GM21447 (cell line): ENCODE measurements at regions not wholly inside any gene's neighbourhood (a gene's known extent, or its start where the extent isn't known, plus 50 kb on each side); places are given as distances from the start of the nearest gene placed in this dataset.

Experiments used
- ATAC-seq: cut with Tn5 transposase; IDR thresholded peaks from one replicate; pipeline ENCODE4 v1.9.1; 2021; ENCODE audit not compliant: unreplicated experiment

DNA sequence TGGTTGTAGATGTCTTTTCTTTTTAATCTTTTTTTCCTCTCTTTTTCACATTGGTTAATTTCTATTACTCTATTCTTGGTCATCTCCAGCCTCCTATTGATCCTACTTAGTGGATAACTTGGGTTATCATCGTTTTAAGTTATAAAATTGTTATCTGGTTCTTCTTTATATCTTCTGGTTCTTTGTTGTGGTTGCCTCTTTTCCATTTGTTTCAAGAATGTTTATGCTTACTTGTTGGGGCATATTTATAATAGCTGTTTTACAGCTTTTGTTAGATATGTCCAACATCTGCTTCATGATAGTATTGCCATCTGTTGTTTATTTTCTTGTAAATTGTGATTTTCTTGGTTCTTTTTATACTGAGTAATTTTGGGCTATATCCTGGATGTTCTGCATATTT is 1429.6 kb downstream of the TBC1D22A start:
- ATAC-seq = no peak

DNA sequence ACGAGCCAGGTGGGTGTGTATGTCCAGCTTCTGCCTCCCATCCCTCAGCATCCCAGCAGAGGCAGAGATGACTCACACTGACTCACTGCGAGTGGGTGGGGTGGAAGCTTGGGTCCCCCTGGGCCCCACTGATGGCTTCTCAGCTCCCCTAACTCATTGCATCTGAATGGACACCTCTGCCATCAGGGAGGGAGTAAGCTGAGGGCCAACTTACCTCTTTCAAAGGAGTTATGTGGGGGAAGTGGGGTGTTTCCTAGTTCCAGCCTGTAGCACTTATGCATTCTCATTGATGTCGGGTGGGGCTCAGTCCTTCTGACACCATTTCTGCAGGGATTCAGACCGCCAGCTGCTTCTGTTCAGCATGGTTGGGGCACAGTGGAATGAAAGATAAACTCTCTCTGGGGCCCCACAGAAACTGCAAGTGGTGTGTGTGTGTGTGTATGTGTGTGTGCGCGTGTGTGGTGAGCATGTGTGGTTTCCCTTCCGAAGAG is 1425.8 kb downstream of the TBC1D22A start:
- no peak for ATAC-seq

DNA sequence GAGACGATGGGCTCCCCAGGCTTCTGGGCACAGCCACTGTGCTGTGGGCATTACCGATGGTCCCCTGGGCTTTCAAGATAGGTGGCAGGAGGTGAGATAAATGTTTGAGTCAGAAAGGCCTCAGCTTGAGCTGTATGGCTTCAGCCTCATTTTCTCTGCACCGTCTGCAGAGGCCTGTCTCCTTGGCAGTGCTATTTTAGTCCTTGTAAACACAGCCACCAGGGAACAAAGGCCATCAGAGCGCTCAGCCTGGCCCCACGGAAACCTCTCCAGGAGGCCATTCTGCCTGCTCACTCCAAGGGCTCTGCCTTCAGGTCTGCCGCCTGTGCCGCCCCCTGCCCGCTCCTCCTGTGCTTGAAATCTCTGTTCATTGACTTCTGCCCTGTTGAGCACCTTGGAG is 1424.9 kb downstream of the TBC1D22A start:
- no peak for ATAC-seq

DNA sequence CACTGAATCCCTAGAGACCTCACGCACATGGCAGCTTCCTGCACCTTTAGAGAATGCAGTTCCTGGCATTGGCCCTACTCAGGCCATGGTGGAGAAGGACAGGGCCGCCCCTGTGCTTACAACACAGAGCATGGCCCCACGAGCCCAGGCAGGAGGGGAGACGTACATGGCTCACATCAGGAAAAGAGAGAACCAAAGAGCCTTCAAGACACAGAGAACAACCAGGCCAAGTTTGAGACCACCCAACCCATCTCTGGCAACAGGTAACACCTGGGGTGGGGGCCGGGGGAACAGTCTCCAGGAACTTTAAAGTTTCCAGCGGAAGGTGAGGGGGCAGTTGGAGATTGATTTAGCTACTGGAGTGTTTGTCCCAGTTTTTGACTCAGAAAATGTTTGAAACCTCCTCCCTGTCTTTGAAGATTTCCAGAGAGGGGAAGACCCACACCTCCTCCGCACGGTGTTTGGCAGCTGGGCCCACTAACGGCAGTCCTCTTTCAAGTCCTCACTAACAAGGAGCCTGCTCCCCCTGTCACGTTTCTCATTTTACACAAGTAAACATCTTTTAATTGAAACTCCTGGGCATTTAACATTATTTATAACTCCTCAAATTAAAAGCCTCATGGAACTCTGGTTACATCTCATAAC is 1423.8 kb downstream of the TBC1D22A start:
- no peak for ATAC-seq

DNA sequence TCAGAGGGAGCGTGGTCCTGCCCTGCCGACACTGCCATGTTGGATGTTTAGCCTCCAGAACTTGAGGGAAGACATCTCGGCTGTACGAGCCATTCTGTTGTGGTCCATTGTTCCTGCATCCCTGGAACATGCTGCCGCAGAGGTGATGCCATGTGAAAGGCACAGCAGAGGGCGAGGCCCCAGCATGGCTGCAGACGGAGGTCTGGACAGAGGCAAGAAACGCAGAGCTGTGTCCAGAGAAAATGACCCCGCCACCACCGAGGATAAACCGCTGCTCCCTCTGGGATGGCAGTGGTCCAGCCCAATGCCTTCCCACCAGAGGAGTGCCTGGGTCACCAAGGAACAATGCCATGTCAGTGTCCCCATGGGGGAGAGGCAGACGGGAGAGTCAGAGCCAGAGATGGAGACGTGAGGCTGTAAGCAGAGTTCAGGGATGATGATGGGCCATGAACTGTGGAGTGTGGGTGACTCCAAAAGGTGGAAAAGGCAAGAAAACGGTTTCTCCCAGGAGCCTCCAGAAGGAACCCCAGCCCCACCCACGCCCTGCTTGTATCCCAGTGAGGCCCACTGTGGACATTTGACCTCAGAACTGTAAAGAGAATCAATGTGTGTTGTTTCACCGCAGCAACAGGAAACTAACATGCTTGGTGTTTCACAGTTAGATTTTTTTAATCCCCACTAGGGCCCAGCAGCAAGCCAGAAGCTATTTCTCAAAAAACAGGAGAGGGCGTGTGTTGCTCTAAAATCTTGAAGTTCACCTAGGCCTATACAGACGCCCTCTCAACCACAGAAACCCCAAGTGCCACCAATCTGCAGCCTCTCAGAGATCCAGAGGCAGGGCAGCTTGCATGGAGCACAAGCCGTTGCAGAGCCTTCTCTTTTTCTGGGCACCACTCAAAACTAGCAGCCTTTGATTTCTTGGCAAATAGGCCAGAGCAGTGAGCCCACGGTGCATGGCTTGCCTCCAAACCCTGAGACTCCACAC is 1422.9 kb downstream of the TBC1D22A start:
- no peak for ATAC-seq

DNA sequence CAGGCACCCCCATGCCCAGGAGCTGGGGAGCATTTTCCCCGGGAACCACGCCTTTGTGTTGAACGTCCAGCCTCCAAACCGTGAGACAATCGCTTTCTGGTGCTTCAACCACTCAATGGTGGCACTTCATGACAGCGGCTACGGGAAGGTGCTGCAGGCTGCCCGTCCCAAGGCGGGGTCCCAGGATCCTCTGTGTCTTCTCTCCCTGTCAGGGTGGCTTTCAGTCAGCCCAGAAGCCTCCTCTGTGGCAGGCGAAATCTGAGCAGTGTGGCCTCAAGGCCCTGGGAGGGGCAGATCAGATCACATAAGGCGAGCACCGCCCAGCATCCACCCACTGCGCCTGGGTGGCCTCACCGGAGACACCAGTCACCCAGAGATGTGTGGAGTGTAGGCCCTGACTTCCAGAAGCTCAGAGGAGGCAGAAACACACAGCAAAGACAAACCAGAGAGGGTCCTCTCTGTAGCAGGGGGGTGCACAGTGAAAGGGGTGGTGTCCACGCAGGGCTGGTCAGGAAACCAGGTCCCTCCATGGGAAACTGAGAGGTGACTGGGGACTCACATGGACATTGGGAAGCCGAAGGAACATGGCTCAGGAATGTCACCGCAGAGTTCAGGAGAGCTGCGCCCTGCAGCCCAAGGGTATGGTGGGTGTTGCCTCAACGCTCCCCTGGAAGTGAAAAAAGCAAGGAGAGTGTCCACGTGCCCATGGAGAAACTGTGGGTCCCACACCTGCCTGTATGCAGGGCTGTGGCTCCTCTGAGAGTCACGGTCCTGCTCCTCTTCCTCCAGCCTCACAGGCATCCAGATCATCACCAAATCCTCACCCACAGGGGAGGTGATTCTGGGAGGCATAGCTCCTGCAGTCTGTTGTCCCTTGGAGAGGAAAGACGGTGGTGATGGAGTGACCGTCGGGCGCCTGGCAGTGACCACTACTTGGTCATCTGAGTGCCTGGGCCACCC is 1420.7 kb downstream of the TBC1D22A start:
- no peak for ATAC-seq

DNA sequence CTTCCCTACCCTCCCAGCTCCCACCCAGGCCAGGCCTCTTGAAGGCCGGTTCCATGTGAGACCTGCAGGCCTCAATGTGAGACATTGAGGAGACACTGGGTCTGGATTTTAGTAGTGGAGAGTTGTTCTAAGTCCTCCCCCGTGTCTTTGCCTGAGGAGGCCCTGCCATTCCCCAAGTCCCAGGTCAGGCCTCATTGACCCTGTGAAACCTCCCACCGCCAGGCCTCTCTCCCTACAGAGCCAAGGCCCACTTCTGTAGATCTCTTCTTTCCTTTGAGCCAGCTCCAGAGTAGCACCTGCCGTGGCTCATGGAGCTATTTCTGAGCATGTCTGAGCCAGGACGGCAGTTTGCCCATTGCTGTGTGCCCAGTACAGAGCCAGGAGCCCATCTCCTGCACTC is 1419.6 kb downstream of the TBC1D22A start:
- ATAC-seq = no peak

DNA sequence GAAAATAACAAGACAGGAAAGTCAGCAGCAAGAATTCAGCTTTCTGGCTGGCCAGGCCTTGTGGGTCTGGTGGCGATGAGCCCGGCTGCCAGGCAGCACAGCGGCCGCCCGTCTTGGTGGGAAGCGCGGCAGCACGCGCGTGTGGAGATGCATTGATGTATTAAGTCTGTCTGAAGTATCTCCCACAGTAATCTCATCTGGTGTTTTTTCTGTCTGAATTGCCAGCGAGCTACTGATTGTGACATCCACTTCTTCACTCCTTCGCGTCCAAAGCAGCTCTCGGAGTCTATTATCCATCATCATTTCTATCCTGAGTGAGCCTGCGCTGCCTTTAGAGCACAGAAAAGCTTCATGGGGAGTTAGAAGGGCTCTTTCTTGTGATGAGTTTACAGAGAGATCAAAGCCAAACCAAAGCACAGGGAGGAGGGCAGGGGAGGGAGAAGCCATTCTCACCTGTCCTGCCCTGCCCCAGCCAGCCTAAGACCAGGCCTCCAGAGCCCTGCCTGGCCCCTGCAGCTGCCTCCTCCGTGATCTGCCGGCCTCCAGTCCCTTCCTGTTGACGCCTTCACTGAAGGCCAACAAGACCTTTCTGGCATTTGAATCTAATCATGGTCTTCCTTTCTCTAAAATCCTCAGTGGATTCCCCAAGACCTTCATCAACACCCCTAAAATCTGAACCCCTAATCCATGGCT is 1419.0 kb downstream of the TBC1D22A start:
- ATAC-seq = no peak

DNA sequence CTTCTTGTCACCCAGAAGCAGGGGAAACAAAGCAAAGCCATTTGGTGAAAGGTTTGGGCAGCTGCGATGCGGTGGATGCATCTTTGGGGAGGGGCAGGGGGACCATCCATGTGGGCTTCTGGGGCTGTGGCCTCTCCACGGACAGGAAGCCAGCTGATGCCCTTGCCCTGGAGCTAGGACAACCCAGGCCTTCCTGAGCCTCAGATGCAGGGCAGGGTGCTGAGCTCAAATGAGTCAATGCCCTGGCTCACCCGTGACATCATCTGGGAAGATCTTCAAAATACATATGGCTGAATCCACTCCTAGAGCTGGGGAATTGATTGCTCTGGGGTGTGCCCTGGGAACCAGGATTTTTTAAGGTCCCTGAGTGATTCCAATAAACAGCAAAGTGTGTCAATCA is 1418.2 kb downstream of the TBC1D22A start:
- ATAC-seq = no peak

DNA sequence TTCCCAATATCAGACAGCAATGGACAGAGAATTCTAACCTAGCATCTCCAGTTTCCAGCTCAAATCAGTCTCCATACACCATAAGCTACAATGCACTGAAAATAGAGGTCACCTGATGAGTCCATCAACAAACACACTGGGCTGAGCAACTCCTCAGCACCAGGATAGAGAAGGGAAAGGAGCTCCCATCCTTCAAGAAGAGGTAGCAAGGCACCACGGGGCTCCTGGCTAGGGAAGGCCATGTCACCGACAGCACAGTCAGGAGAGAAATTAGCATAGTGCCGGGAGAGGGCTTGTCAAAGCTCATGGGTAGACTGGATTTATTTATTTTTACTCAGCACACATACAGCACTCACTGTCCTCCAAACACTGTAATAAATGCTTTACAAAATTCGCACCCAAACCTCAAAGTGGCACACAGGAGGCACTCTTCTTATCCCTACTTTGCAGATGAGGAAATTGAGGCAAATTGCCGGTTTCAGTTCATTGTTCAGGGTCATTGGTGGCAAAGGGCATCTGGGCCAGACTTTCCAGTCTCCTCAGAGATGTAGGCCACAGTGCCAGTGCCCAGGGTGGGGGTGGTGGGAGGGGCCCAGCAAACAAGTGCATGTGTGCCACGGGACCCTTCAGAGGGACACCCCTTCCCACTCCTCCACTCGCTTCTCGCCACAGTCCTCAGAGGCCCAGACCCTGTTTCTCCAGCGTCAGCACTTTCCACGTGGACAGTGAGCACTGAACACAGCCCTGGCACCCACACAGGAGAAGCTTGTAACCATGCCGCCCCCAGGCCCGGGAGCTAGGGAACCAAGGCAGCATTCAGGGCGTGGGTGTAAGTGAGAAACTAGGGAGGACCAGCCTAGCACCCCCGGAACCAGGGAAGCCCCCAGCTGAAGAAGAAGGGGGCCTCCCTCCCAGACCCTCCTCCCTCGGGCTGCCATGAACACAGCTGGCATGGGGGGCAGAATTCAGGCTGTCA is 1417.4 kb downstream of the TBC1D22A start:
- no peak for ATAC-seq

DNA sequence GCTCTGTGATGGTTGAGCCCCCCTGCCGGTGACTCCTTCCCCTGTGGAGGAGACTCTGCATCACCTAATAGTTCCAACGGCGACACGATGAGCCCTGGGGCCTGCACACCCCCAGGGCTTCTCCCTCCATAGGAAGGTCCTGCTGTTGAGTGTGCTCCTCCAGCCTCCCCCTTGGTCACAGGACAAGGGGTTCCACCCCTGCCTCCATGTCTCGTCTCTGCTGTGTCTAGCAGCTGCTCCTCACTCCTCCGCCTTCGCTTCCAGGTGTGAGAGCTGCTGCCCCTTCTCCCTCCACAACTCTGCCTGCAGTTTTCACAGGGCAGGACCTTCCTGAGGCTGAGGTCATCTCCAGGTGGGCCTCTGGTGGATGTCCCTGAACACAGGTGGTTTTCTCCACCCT is 1416.1 kb downstream of the TBC1D22A start:
- no peak for ATAC-seq

DNA sequence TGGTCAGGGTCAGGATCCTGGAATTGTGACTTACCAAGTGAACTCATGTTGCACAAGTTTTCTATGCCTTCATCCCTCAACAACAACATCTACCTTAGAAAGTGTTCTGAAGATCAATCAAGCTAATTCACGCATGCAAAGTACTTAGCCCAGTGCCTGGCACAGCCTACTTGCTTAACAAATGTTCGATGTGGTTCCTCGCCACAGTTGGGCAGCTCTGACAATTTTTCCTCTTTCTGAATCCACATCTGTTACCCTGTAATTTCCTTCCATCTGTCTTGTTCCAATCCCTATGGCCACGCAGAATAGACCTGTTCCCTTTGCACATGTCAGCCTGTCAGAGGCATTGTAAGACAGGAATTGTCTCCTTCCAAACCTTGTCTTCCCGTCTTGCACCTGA is 1415.2 kb downstream of the TBC1D22A start:
- ATAC-seq = no peak

DNA sequence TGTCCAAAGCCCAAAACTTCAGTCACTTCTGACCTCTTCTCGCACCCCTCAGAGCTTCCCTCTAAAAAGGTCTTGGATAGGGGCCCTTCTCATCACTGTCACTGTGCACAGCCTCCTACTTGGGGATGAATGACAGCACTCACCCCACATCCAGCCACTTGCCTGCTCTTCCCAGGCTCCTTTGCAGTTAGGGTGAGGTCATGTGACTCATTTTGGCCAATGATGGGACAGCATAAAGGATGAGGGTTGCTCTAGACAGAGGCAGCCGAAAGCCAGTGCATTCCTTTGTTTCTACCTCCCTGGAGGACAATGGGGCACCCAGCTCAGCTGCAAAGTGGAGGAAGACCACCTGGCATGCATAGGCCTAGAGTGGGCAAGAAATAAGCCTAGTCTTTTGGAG is 1413.3 kb downstream of the TBC1D22A start:
- no peak for ATAC-seq

DNA sequence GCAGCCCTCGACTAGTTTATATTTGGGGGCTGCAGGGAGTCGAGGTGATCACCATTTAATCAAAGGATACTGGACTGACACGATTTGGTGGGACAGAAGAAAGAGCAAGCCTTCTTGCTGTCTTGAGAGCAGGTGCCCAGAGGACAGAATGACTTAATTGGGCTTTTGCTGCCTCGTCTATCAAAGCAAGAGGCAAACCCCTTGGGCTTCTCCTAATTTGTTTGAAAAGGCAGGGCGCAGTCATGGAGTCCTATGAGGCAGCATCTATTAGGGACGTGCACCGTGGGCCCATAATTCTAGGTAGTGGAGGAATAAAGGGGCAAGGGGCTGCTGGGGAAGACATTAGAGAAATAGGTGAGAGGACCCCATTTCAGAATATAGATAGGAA is 1411.3 kb downstream of the TBC1D22A start:
- ATAC-seq = no peak

DNA sequence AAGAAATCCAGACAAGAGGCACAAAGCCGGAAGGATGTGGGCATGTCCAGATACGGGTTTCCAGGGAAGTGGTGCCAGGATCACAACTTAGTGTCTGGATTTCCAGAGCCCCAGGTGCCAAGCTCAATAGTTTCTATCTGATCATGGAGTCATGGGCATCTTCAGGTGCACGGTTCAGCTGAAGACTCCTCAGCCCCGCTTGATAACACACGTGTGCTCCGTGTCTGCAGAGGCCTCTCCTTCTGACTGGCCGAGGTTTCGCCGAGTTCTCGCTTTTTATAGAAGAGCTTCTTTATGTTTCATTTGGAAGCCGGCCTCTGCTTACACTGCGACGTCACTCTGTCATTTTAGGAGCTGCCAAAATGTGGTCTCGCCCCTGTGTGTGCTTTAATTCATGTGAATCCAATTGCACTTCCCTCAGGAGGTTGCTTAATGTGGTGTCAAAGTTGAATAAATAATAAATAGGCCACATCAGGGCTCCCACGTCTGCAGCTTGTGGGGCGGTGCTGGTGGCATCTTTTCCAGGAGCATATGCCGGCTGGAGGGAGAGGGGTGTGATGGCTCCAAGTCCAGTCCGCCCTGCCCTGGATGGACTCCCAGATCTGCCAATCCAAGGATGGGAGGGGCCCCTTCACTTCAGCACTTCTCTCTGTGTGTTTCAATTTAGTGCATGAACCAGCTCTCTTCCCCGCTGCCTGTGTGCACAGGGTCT is 1410.8 kb downstream of the TBC1D22A start:
- ATAC-seq = no peak

DNA sequence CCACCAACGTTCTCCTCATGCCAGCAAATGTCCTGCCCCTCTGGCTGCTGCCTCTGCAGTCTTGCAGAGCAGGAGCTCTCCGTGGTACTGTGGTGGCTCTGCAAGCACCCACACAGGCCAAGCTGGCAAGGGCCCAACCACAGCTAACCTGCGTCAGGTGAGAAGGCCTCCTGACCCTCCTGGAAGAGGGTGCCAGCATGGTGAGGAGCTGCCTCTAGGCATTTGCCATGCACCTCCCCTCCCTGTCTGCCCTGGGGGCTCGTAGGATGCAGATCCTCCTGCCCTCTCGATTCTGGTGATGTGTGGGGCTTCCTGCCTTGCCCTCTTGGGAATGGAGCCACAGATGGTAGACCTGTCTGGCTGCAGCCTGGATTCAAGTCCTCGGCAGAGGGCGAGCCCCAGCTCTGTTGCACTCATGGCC is 1408.8 kb downstream of the TBC1D22A start:
- ATAC-seq = no peak

DNA sequence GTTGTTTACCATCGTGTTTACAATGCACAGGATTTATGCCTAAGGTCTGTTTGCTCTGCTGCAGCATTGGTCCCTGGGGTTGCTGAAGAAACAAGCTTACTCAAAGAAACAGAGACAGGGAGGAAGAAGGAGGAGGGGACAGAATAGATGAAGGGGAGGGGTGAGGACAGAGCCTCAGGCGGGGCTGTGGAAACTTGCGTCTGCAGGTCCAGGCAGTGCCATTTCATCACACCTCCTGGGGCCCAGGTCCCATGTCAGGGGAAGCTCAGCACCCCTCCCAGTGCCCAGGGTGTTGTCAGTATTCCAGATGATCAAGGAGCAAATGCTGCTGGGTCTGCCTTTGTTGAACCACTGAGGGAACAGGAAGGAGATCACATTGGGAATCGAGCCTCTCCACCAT is 1406.8 kb downstream of the TBC1D22A start:
- no peak for ATAC-seq

DNA sequence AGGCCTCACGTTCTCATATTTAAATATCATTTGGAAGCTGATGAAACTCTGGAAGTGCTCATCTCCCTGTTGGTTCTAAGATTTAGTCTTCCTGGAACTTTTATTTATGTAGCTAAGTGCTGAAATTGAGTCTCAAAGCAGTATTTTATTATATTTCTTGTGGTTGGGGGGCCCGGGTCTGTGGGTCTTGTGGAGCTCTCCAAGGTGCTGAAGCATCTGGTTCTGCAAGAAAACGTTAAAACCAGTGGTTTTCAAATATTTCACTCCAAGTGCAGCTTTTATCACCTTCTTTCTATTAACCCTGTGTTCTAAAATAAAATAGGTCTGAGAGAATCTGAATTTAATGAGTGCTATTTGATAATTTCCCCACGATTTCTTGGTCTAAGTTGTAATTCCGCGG is 1404.8 kb downstream of the TBC1D22A start:
- no peak for ATAC-seq

DNA sequence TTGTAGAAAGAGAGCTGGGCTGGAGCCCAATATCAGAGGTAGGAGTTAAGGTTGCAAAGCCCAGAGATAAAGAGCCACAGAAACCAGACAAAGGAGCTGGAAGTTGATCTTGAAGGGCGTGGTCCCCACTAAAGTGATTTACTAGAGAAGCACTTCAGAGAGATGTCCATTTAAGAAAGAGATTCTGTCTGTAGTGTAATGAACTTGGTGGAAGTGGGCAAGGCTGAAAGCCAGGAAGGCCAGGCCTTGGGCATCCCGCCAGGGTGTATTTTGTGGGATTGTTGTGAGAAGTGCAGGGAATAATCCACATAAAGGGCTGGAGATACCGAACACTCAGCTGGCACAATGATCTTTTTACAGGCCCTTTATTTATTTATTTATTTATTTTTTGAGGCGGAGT is 1398.8 kb downstream of the TBC1D22A start:
- ATAC-seq = no peak
